Gastrocnemius medialis (tissue), 4 donors: ENCODE measurements at regions not wholly inside any gene's neighbourhood (a gene's known extent, or its start where the extent isn't known, plus 50 kb on each side); places are given as distances from the start of the nearest gene placed in this dataset.
"Not testable (repeated sequence)": the region's sequence is repeated elsewhere in the genome, so short reads cannot be mapped to it uniquely, and the experiment has no call there.

Source experiments
- ATAC-seq, 2 donors: fragments of 150-250 bp; one replicate each; pipeline ENCODE4 v1.9.1; 2016
- DNase-seq, 2 donors: peaks; one replicate each; pipeline ENCODE4 v3.0.0-alpha.2; 2019
- H3K27ac ChIP-seq, 4 donors: fragments of 200-600 bp; sonication (generic); 1 replicate in 1 of 4; 2 replicates in 3 of 4; pipeline ENCODE4 v1.5.1; 2016 to 2018; ENCODE audit warnings: mild to moderate bottlenecking in 2 of 4, moderate library complexity in 1 of 4
- H3K27me3 ChIP-seq, 3 donors: fragments of 200-600 bp; sonication (generic) in 2 of 3; 1 replicate in 1 of 3; 2 replicates in 2 of 3; pipeline versions ENCODE4 v1.5.1 to v1.6.0; 2016 to 2019; ENCODE audit warnings: mild to moderate bottlenecking in 1 of 3, moderate library complexity in 1 of 3
- H3K36me3 ChIP-seq, 2 donors: fragments of 200-600 bp; sonication (generic) in 1 of 2; one replicate each; pipeline ENCODE4 v1.5.1; 2017 to 2018
- H3K4me1 ChIP-seq, 2 donors: fragments of 200-600 bp; sonication (generic) in 1 of 2; one replicate each; pipeline ENCODE4 v1.5.1; 2016 to 2017; ENCODE audit warnings: mild to moderate bottlenecking in 2 of 2
- H3K4me3 ChIP-seq, 4 donors: fragments of 200-600 bp; sonication (generic) in 3 of 4; 1 replicate in 1 of 4; 2 replicates in 3 of 4; pipeline ENCODE4 v1.5.1; 2016 to 2019; ENCODE audit warnings: mild to moderate bottlenecking in 2 of 4
- H3K9me3 ChIP-seq, 3 donors: fragments of 200-600 bp; sonication (generic) in 2 of 3; 1 replicate in 1 of 3; 2 replicates in 2 of 3; pipeline ENCODE4 v1.5.1; 2016 to 2019
- CTCF ChIP-seq, 5 experiments: fragments of 450-650 bp in 3 of 5; fragments of 200-600 bp in 2 of 5; sonication (generic) in 2 of 5; IDR thresholded peaks in 4 of 5; conservative IDR thresholded peaks in 1 of 5; 1 replicate in 4 of 5; 2 replicates in 1 of 5; pipeline ENCODE4 v1.5.1; 2016 to 2019; ENCODE audit warnings: antibody characterized with exemption in 5 of 5, mild to moderate bottlenecking in 3 of 5, moderate library complexity in 3 of 5
- POLR2A ChIP-seq, 2 donors: fragments of 450-650 bp; IDR thresholded peaks; one replicate each; pipeline ENCODE4 v1.6.1; 2017; ENCODE audit warnings: antibody characterized with exemption in 2 of 2, mild to moderate bottlenecking in 2 of 2, moderate library complexity in 2 of 2
- in situ Hi-C, 4 donors: fragments of 200-750 bp; cut with MboI; loops; one replicate each; pipeline versions ENCODE4 v1.15.0 to v1.8.0; 2017; ENCODE audit warnings: low sequenced_read_pairs in 4 of 4
- intact Hi-C: fragments of 100-400 bp; cut with DNase I; formaldehyde crosslinking; loops from one replicate; pipeline ENCODE4 v1.15.1; 2023; ENCODE audit warnings: low total_unique reads

GRCh38 chr7:3162289-3162688 is 118.6 kb upstream of the CARD11 start:
- Histone ChIP-seq H3K4me1 (no peaks in the 10 kb centered on the region), H3K27me3 (no peaks in the 10 kb centered on the region), H3K27ac (no peak overlapping the region), H3K9me3 (no peaks in the 10 kb centered on the region), H3K4me3 (no peak overlapping the region), H3K36me3 (no peaks in the 10 kb centered on the region)
- in situ Hi-C loops (no loop called here), intact Hi-C loops (no loop called here)
- TF ChIP-seq CTCF (IDR thresholded peaks at IDR 0.05 in 4 of 5, conservative IDR thresholded peaks at IDR 0.05 in 1 of 5) = no peak
- TF ChIP-seq POLR2A (IDR thresholded peaks at IDR 0.05) = no peak
- no peak for DNase-seq
- ATAC-seq = no peak

GRCh38 chr7:3162798-3163197 is 119.1 kb upstream of the CARD11 start:
- H3K4me1 ChIP-seq, H3K27me3 ChIP-seq, ATAC-seq, H3K9me3 ChIP-seq, intact Hi-C loops, DNase-seq, in situ Hi-C loops, H3K36me3 ChIP-seq, H3K4me3 ChIP-seq, H3K27ac ChIP-seq: not testable (repeated sequence)

- TF ChIP-seq POLR2A (IDR thresholded peaks at IDR 0.05) (no peak), CTCF (IDR thresholded peaks at IDR 0.05 in 4 of 5, conservative IDR thresholded peaks at IDR 0.05 in 1 of 5) (no peak)
- H3K27me3 ChIP-seq = peaks cover 0 to 8% (median 0%) of the 10 kb centered on the region in 3 donors
- H3K9me3 ChIP-seq = no peaks in the 10 kb centered on the region
- ATAC-seq (no peak), DNase-seq (no peak)
- H3K36me3 ChIP-seq = no peaks in the 10 kb centered on the region
- intact Hi-C loops (no loop called here), in situ Hi-C loops (no loop called here)
- no peaks in the 10 kb centered on the region for H3K4me1 ChIP-seq
- H3K27ac ChIP-seq = no peak overlapping the region
- H3K4me3 ChIP-seq = no peak overlapping the region
Observed at GRCh38 chr7:3164380-3164792, 120.7 kb upstream of the CARD11 start.

- ATAC-seq = no peak
- intact Hi-C loops = no loop called here
- peaks cover 0 to 8% (median 0%) of the 10 kb centered on the region in 3 donors for H3K27me3 ChIP-seq
Observed at GRCh38 chr7:3165681-3166580, 122.3 kb upstream of the CARD11 start.

More at GRCh38 chr7:3165681-3166580, 122.3 kb upstream of the CARD11 start:
- H3K9me3 ChIP-seq = no peaks in the 10 kb centered on the region
- in situ Hi-C loops = no loop called here
- no peaks in the 10 kb centered on the region for H3K4me1 ChIP-seq
- no peaks in the 10 kb centered on the region for H3K36me3 ChIP-seq
- DNase-seq = no peak
- TF ChIP-seq CTCF (IDR thresholded peaks at IDR 0.05 in 4 of 5, conservative IDR thresholded peaks at IDR 0.05 in 1 of 5) (no peak), POLR2A (IDR thresholded peaks at IDR 0.05) (no peak)
- no peak overlapping the region for H3K27ac ChIP-seq
- H3K4me3 ChIP-seq = no peak overlapping the region
